ENCODE measurements at regions not wholly inside any gene's neighbourhood (a gene's known extent, or its start where the extent isn't known, plus 50 kb on each side); places are given as distances from the start of the nearest gene placed in this dataset.

- TF ChIP-seq, protein P1, sequence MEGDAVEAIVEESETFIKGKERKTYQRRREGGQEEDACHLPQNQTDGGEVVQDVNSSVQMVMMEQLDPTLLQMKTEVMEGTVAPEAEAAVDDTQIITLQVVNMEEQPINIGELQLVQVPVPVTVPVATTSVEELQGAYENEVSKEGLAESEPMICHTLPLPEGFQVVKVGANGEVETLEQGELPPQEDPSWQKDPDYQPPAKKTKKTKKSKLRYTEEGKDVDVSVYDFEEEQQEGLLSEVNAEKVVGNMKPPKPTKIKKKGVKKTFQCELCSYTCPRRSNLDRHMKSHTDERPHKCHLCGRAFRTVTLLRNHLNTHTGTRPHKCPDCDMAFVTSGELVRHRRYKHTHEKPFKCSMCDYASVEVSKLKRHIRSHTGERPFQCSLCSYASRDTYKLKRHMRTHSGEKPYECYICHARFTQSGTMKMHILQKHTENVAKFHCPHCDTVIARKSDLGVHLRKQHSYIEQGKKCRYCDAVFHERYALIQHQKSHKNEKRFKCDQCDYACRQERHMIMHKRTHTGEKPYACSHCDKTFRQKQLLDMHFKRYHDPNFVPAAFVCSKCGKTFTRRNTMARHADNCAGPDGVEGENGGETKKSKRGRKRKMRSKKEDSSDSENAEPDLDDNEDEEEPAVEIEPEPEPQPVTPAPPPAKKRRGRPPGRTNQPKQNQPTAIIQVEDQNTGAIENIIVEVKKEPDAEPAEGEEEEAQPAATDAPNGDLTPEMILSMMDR (IDR thresholded peaks at IDR 0.05) = no peak
- TF ChIP-seq POLR2A (IDR thresholded peaks at IDR 0.05) = no peak
These were observed 323.7 kb upstream of the CDH11 start for GRCh38 chr16:65445313-65446260.

Data from breast epithelium (tissue), 3 donors.